GM23338 (cell line): ENCODE measurements at regions not wholly inside any gene's neighbourhood (a gene's known extent, or its start where the extent isn't known, plus 50 kb on each side); places are given as distances from the start of the nearest gene placed in this dataset.

Experiments used
- CREB1 ChIP-seq: fragments of 250-450 bp; sonication (Bioruptor Pico); IDR thresholded peaks from 2 replicates; pipeline ENCODE4 v1.5.0; 2020; ENCODE audit warnings: low read depth, mild to moderate bottlenecking, moderate library complexity
- CTCF ChIP-seq, 2 experiments: fragments of 200-600 bp in 1 of 2; sonication (generic) in 1 of 2; conservative IDR thresholded peaks; 2 replicates each; pipeline versions ENCODE4 v1.5.1 to v1.6.1; 2016 to 2017; ENCODE audit warnings: antibody characterized with exemption in 2 of 2, low read depth in 2 of 2, mild to moderate bottlenecking in 2 of 2, moderate library complexity in 1 of 2
- ETS1 ChIP-seq: IDR thresholded peaks from 2 replicates; pipeline ENCODE4 v1.6.1; 2016; ENCODE audit warnings: antibody characterized with exemption
- EZH2 ChIP-seq: fragments of 200-600 bp; sonication (generic); IDR thresholded peaks from one replicate; pipeline ENCODE4 v1.8.0; 2017; ENCODE audit warnings: antibody characterized with exemption, mild to moderate bottlenecking, low read depth; ENCODE audit not compliant: unreplicated experiment
- EZH2phosphoT487 ChIP-seq: fragments of 200-600 bp; sonication (generic); IDR thresholded peaks from one replicate; pipeline ENCODE4 v1.8.1; 2018; ENCODE audit warnings: antibody characterized with exemption; ENCODE audit not compliant: unreplicated experiment
- JUNB ChIP-seq: IDR thresholded peaks from one replicate; pipeline ENCODE4 v1.6.1; 2016; ENCODE audit warnings: antibody characterized with exemption; ENCODE audit not compliant: unreplicated experiment
- NANOG ChIP-seq: IDR thresholded peaks from 2 replicates; pipeline ENCODE4 v1.6.1; 2016; ENCODE audit warnings: antibody characterized with exemption, borderline replicate concordance
- POLR2AphosphoS5 ChIP-seq: IDR thresholded peaks from 2 replicates; pipeline ENCODE4 v1.6.1; 2016; ENCODE audit warnings: antibody characterized with exemption, low read depth
- REST ChIP-seq: IDR thresholded peaks from one replicate; pipeline ENCODE4 v1.6.1; 2018; ENCODE audit warnings: antibody characterized with exemption; ENCODE audit not compliant: unreplicated experiment
- STAT1 ChIP-seq: IDR thresholded peaks from one replicate; pipeline ENCODE4 v1.6.1; 2016; ENCODE audit warnings: antibody characterized with exemption; ENCODE audit not compliant: unreplicated experiment
- ZNF114 ChIP-seq: fragments of 250-450 bp; sonication (Bioruptor Pico); IDR thresholded peaks from 2 replicates; pipeline ENCODE4 v1.5.0; 2020; ENCODE audit warnings: mild to moderate bottlenecking, moderate library complexity

GRCh38 chr4:19857380-19857779 lies 394.3 kb upstream of the SLIT2 start:
- TF ChIP-seq CTCF (conservative IDR thresholded peaks at IDR 0.05; ENCODE audit: low read depth in 2 of 2) (no peak), POLR2AphosphoS5 (no peak), EZH2 (no peak), REST (no peak), ETS1 (no peak), CREB1 (CRISPR knock-in tag) (no peak), EZH2phosphoT487 (no peak), JUNB (no peak), STAT1 (no peak), ZNF114 (CRISPR knock-in tag) (no peak), NANOG (no peak)
